Neuronal stem cell (in vitro differentiated cells): ENCODE measurements at regions not wholly inside any gene's neighbourhood (a gene's known extent, or its start where the extent isn't known, plus 50 kb on each side); places are given as distances from the start of the nearest gene placed in this dataset.

Experiments used
- DNase-seq: peaks from one replicate; pipeline ENCODE4 v3.0.0-alpha.2; 2013; ENCODE audit warnings: low spot score
- H2AFZ ChIP-seq: one replicate; pipeline ENCODE4 v1.6.1; 2013; ENCODE audit warnings: mild to moderate bottlenecking, low read length, inconsistent platforms
- H2AK5ac ChIP-seq: 2 replicates; pipeline ENCODE4 v1.6.1; 2013; ENCODE audit warnings: low read depth, mild to moderate bottlenecking, inconsistent platforms, low read length, moderate library complexity, mixed read lengths
- H2BK120ac ChIP-seq: 2 replicates; pipeline ENCODE4 v1.6.1; 2013; ENCODE audit warnings: low read depth, mild to moderate bottlenecking, inconsistent platforms, low read length, moderate library complexity, mixed read lengths
- H2BK12ac ChIP-seq: one replicate; pipeline ENCODE4 v1.6.1; 2013; ENCODE audit warnings: low read length, inconsistent platforms
- H2BK15ac ChIP-seq: 2 replicates; pipeline ENCODE4 v1.6.1; 2013; ENCODE audit warnings: mild to moderate bottlenecking, low read length, inconsistent platforms, mixed read lengths
- H2BK5ac ChIP-seq: one replicate; pipeline ENCODE4 v1.6.1; 2013; ENCODE audit warnings: inconsistent platforms, mild to moderate bottlenecking, low read length, moderate library complexity
- H3K14ac ChIP-seq: one replicate; pipeline ENCODE4 v1.6.1; 2013; ENCODE audit warnings: low read length, inconsistent platforms
- H3K18ac ChIP-seq: 2 replicates; pipeline ENCODE4 v1.6.1; 2013; ENCODE audit warnings: low read length, inconsistent platforms
- H3K23ac ChIP-seq: 2 replicates; pipeline ENCODE4 v1.6.1; 2013; ENCODE audit warnings: low read depth, mild to moderate bottlenecking, mixed read lengths, low read length, inconsistent platforms; ENCODE audit not compliant: poor library complexity
- H3K27ac ChIP-seq: replicated peaks from 3 replicates; pipeline ENCODE4 v1.5.1; 2013; ENCODE audit warnings: low read length, inconsistent platforms
- H3K27me3 ChIP-seq, 3 experiments: 2 replicates each; pipeline ENCODE4 v1.6.1; 2013; ENCODE audit warnings: low read length in 3 of 3, mild to moderate bottlenecking in 2 of 3, inconsistent platforms in 1 of 3, low read depth in 1 of 3, mixed read lengths in 1 of 3, moderate library complexity in 1 of 3; ENCODE audit not compliant: control insufficient read depth in 3 of 3, insufficient read depth in 3 of 3
- H3K36me3 ChIP-seq, 2 donors: replicated peaks in 1 of 2; 2 replicates each; pipeline ENCODE4 v1.6.1; 2013; ENCODE audit warnings: low read length in 2 of 2; ENCODE audit not compliant: control insufficient read depth in 2 of 2, insufficient read depth in 2 of 2
- H3K4ac ChIP-seq: 2 replicates; pipeline ENCODE4 v1.6.1; 2013; ENCODE audit warnings: inconsistent platforms, mild to moderate bottlenecking, low read length, moderate library complexity
- H3K4me1 ChIP-seq, 2 donors: 1 replicate in 1 of 2; 2 replicates in 1 of 2; pipeline ENCODE4 v1.6.1; 2013; ENCODE audit warnings: low read length in 2 of 2, low read depth in 1 of 2; ENCODE audit not compliant: control insufficient read depth in 2 of 2, insufficient read depth in 1 of 2
- H3K4me2 ChIP-seq: one replicate; pipeline ENCODE4 v1.6.1; 2013; ENCODE audit warnings: mild to moderate bottlenecking, low read length, inconsistent platforms; ENCODE audit not compliant: insufficient read depth, poor library complexity, severe bottlenecking
- H3K4me3 ChIP-seq, 2 donors: 2 replicates each; pipeline ENCODE4 v1.5.1; 2013; ENCODE audit warnings: low read length in 2 of 2, mild to moderate bottlenecking in 2 of 2, inconsistent platforms in 1 of 2, moderate library complexity in 1 of 2
- H3K79me1 ChIP-seq: one replicate; pipeline ENCODE4 v1.6.1; 2013; ENCODE audit warnings: low read depth, mild to moderate bottlenecking, inconsistent platforms, low read length, moderate library complexity
- H3K9ac ChIP-seq: one replicate; pipeline ENCODE4 v1.6.1; 2013; ENCODE audit warnings: mild to moderate bottlenecking, low read depth, low read length, inconsistent platforms; ENCODE audit not compliant: poor library complexity
- H3K9me3 ChIP-seq, 2 donors: replicated peaks in 1 of 2; 2 replicates each; pipeline versions ENCODE3 to v1.6.1; 2013; ENCODE audit warnings: low read length in 2 of 2, mild to moderate bottlenecking in 2 of 2, inconsistent platforms in 1 of 2, low read depth in 1 of 2, mixed read lengths in 1 of 2, moderate library complexity in 1 of 2; ENCODE audit not compliant: control insufficient read depth in 2 of 2, insufficient read depth in 1 of 2
- H4K8ac ChIP-seq: one replicate; pipeline ENCODE4 v1.6.1; 2013; ENCODE audit warnings: low read depth, mild to moderate bottlenecking, inconsistent platforms, low read length, moderate library complexity
- H4K91ac ChIP-seq: one replicate; pipeline ENCODE4 v1.6.1; 2013; ENCODE audit warnings: low read length, low read depth, mild to moderate bottlenecking, inconsistent platforms; ENCODE audit not compliant: poor library complexity
- WGBS, 2 donors: extraction: QIAGEN DNeasy Blood & Tissue Kit; methylation state at CpG; one replicate each; pipeline ENCODE4 v1.1.7; 2013; ENCODE audit warnings: missing lambda C conversion rate in 2 of 2, mixed read lengths in 1 of 2; ENCODE audit not compliant: insufficient read length in 2 of 2, insufficient replicate concordance in 1 of 2; ENCODE audit errors: extremely low coverage in 2 of 2; 5-methylcytosine and 5-hydroxymethylcytosine counted together

DNA sequence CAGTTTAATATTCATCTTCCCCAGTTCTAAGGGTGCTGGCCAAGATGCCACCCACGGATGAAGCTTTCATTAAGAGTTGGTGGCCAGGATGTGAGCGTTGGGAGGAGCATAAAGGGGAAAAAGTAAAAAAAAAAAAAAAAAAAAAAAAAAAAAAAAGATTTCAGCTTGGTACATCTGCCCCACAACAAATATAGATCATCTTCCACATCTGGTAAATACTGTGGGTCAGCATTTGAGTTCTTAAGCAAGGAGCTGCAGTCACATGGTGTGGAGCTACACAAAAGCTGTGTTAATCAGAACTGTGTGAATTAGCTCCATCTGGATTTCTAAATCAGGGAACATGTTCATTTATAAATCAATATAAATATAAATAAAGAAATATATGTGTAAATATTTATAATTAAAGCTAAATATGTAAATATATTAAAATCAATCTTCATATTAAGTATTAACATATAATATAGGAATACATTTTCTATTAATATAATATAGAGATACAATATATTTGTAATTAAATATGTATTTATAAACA lies 262.3 kb downstream of the NUAK1 start:
- Histone ChIP-seq H3K4me1 (peaks cover 0 to 17% of the 10 kb centered on the region in 2 donors), H2BK120ac (no peak overlapping the region), H2AFZ (peak overlapping the region; percentile 36), H2BK5ac (no peak overlapping the region), H2BK15ac (no peak overlapping the region), H3K4me3 (no peak overlapping the region), H3K27ac (no peak overlapping the region), H3K9me3 (peaks cover 0 to 10% of the 10 kb centered on the region in 2 donors), H3K14ac (no peak overlapping the region), H4K91ac (no peak overlapping the region), H3K4ac (no peak overlapping the region), H4K8ac (no peak overlapping the region), H3K79me1 (no peaks in the 10 kb centered on the region), H3K9ac (no peak overlapping the region), H3K36me3 (no peaks in the 10 kb centered on the region), H2AK5ac (no peak overlapping the region), H3K23ac (no peak overlapping the region), H3K27me3 (no peaks in the 10 kb centered on the region), H2BK12ac (no peak overlapping the region), H3K4me2 (no peak overlapping the region), H3K18ac (no peak overlapping the region)
- no peak for DNase-seq
- WGBS, 2 donors: no CpG with 5 or more reads among the region's 2 CpGs

DNA sequence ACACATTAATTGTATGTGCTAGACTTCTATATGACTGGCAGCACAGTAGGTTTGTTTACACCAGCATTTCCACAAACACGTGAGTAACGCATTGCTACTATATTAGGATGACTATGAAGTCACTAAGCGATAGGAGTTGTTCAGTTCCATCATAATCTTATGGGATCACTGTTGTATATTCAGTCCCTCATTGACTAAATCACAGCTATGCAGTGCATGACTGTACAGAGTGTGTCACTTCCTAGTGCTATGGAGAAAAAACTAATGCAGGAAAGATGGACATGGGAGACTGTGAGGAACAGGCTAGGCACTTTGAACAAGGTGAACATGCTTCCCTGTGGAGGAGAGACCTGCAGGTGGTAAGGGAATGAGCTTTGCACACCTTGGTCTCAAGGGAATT lies 259.8 kb downstream of the NUAK1 start:
- peaks cover 5 to 28% of the 10 kb centered on the region in 2 donors for H3K4me1 ChIP-seq
- no peak overlapping the region for H3K4me3 ChIP-seq
- H2BK15ac ChIP-seq: no peak overlapping the region
- H2AK5ac ChIP-seq: peak overlapping the region; percentile 12
- no peak overlapping the region for H2AFZ ChIP-seq
- H2BK5ac ChIP-seq: no peak overlapping the region
- no peak overlapping the region for H3K4me2 ChIP-seq
- H3K18ac ChIP-seq: peak overlapping the region; percentile 7
- no peak overlapping the region for H3K4ac ChIP-seq
- no peaks in the 10 kb centered on the region for H3K36me3 ChIP-seq
- no peak for DNase-seq
- peaks cover 0 to 4% of the 10 kb centered on the region in 2 donors for H3K9me3 ChIP-seq
- H2BK120ac ChIP-seq: no peak overlapping the region
- no peak overlapping the region for H2BK12ac ChIP-seq
- H3K79me1 ChIP-seq: no peaks in the 10 kb centered on the region
- no peak overlapping the region for H4K8ac ChIP-seq
- no peaks in the 10 kb centered on the region for H3K27me3 ChIP-seq
- H3K14ac ChIP-seq: no peak overlapping the region
- WGBS, 2 donors: no CpG with 5 or more reads among the region's 3 CpGs
- no peak overlapping the region for H3K23ac ChIP-seq
- H4K91ac ChIP-seq: no peak overlapping the region
- H3K27ac ChIP-seq: no peak overlapping the region
- no peak overlapping the region for H3K9ac ChIP-seq

- H3K4me2 ChIP-seq: no peak overlapping the region
- peaks cover 0 to 14% of the 10 kb centered on the region in 2 donors for H3K9me3 ChIP-seq
- no peak overlapping the region for H2AK5ac ChIP-seq
- H3K9ac ChIP-seq: no peak overlapping the region
- no peak overlapping the region for H2AFZ ChIP-seq
- H3K4me1 ChIP-seq: peaks cover 5 to 28% of the 10 kb centered on the region in 2 donors
- H3K36me3 ChIP-seq: no peaks in the 10 kb centered on the region
- no peak overlapping the region for H4K8ac ChIP-seq
- no peak overlapping the region for H3K23ac ChIP-seq
- DNase-seq: no peak
- H3K14ac ChIP-seq: no peak overlapping the region
- H2BK12ac ChIP-seq: no peak overlapping the region
- H4K91ac ChIP-seq: no peak overlapping the region
- H3K18ac ChIP-seq: no peak overlapping the region
- no peak overlapping the region for H3K27ac ChIP-seq
- H3K4me3 ChIP-seq: no peak overlapping the region
- no peak overlapping the region for H2BK15ac ChIP-seq
- no peaks in the 10 kb centered on the region for H3K79me1 ChIP-seq
- no CpG with 5 or more reads among the region's 2 CpGs for WGBS, 2 donors
- no peak overlapping the region for H2BK120ac ChIP-seq
- no peak overlapping the region for H3K4ac ChIP-seq
- H2BK5ac ChIP-seq: no peak overlapping the region
- H3K27me3 ChIP-seq: no peaks in the 10 kb centered on the region
These were observed 257.8 kb downstream of the NUAK1 start for GRCh38 chr12:105880824-105881388.

- Histone ChIP-seq H3K9me3 (peaks cover 0 to 14% of the 10 kb centered on the region in 2 donors), H4K8ac (no peak overlapping the region), H3K4me1 (peaks cover 5 to 21% of the 10 kb centered on the region in 2 donors), H2BK12ac (no peak overlapping the region), H3K27me3 (no peaks in the 10 kb centered on the region), H2BK5ac (no peak overlapping the region), H3K79me1 (no peaks in the 10 kb centered on the region), H3K9ac (no peak overlapping the region), H3K14ac (no peak overlapping the region), H3K4ac (no peak overlapping the region), H3K36me3 (no peaks in the 10 kb centered on the region), H2AFZ (no peak overlapping the region), H3K23ac (no peak overlapping the region), H2BK15ac (no peak overlapping the region), H3K18ac (no peak overlapping the region), H4K91ac (no peak overlapping the region), H2AK5ac (no peak overlapping the region), H3K4me3 (no peak overlapping the region), H3K4me2 (no peak overlapping the region), H2BK120ac (no peak overlapping the region), H3K27ac (no peak overlapping the region)
- DNase-seq: no peak
- no CpG with 5 or more reads among the region's 1 CpG for WGBS, 2 donors
These were observed 256.4 kb downstream of the NUAK1 start for GRCh38 chr12:105882404-105882803.
